ENCODE measurements at regions not wholly inside any gene's neighbourhood (a gene's known extent, or its start where the extent isn't known, plus 50 kb on each side); places are given as distances from the start of the nearest gene placed in this dataset.
"Not testable (repeated sequence)": the region's sequence is repeated elsewhere in the genome, so short reads cannot be mapped to it uniquely, and the experiment has no call there.

- no peak for DNase-seq (ENCODE audit: low read depth in 3 of 3)
Measured at GRCh38 chr10:44008270-44008916, 359.7 kb upstream of the ZNF32 start.

- no peak for DNase-seq (ENCODE audit: low read depth in 3 of 3)
Measured at GRCh38 chr10:44006771-44007170, 358.1 kb upstream of the ZNF32 start.

- DNase-seq (ENCODE audit: low read depth in 3 of 3) = no peak
Measured at GRCh38 chr10:44005788-44006099, 357.1 kb upstream of the ZNF32 start.

- no peak for DNase-seq (ENCODE audit: low read depth in 3 of 3)
Measured at GRCh38 chr10:44004913-44005787, 356.5 kb upstream of the ZNF32 start.

GRCh38 chr10:43998021-43998809 lies 349.5 kb upstream of the ZNF32 start:
- no peak for DNase-seq (ENCODE audit: low read depth in 3 of 3)

GRCh38 chr10:43997330-43997729 lies 348.6 kb upstream of the ZNF32 start:
- no peak for DNase-seq (ENCODE audit: low read depth in 3 of 3)

- DNase-seq (ENCODE audit: low read depth in 3 of 3) = no peak
Measured at GRCh38 chr10:43994539-43994938, 345.9 kb upstream of the ZNF32 start.

GRCh38 chr10:43992816-43993215 lies 344.1 kb upstream of the ZNF32 start:
- not testable (repeated sequence) for DNase-seq (ENCODE audit: low read depth in 3 of 3)

- DNase-seq (ENCODE audit: low read depth in 3 of 3) = no peak
Measured at GRCh38 chr10:43986374-43986773, 337.7 kb upstream of the ZNF32 start.

- DNase-seq (ENCODE audit: low read depth in 3 of 3) = no peak
Measured at GRCh38 chr10:43985941-43986340, 337.3 kb upstream of the ZNF32 start.

GRCh38 chr10:43983856-43984271 lies 335.2 kb upstream of the ZNF32 start:
- no peak for DNase-seq (ENCODE audit: low read depth in 3 of 3)

- DNase-seq (ENCODE audit: low read depth in 3 of 3) = no peak
Measured at GRCh38 chr10:43983405-43983804, 334.7 kb upstream of the ZNF32 start.

- no peak for DNase-seq (ENCODE audit: low read depth in 3 of 3)
Measured at GRCh38 chr10:43982250-43982649, 333.6 kb upstream of the ZNF32 start.

- no peak for DNase-seq (ENCODE audit: low read depth in 3 of 3)
Measured at GRCh38 chr10:43981696-43982095, 333.0 kb upstream of the ZNF32 start.

GRCh38 chr10:43981232-43981631 lies 332.6 kb upstream of the ZNF32 start:
- DNase-seq (ENCODE audit: low read depth in 3 of 3) = no peak

GRCh38 chr10:43980715-43981114 lies 332.0 kb upstream of the ZNF32 start:
- no peak for DNase-seq (ENCODE audit: low read depth in 3 of 3)

- DNase-seq (ENCODE audit: low read depth in 3 of 3) = no peak
Measured at GRCh38 chr10:43980313-43980712, 331.6 kb upstream of the ZNF32 start.

GRCh38 chr10:43979551-43979950 lies 330.9 kb upstream of the ZNF32 start:
- no peak for DNase-seq (ENCODE audit: low read depth in 3 of 3)

GRCh38 chr10:43978936-43979335 lies 330.3 kb upstream of the ZNF32 start:
- no peak for DNase-seq (ENCODE audit: low read depth in 3 of 3)

- DNase-seq (ENCODE audit: low read depth in 3 of 3) = no peak
Measured at GRCh38 chr10:43978091-43978490, 329.4 kb upstream of the ZNF32 start.

GRCh38 chr10:43976292-43976691 lies 327.6 kb upstream of the ZNF32 start:
- no peak for DNase-seq (ENCODE audit: low read depth in 3 of 3)

- no peak for DNase-seq (ENCODE audit: low read depth in 3 of 3)
Measured at GRCh38 chr10:43973801-43974200, 325.1 kb upstream of the ZNF32 start.

Measured in stimulated activated CD4-positive, alpha-beta T cell treated with anti-CD3 and anti-CD28 coated beads, TNF-alpha, amount 100 ng/mL, for 4 hours (primary cell).